GM21576 (cell line): ENCODE measurements at regions not wholly inside any gene's neighbourhood (a gene's known extent, or its start where the extent isn't known, plus 50 kb on each side); places are given as distances from the start of the nearest gene placed in this dataset.

Experiments used
- ATAC-seq: cut with Tn5 transposase; IDR thresholded peaks from one replicate; pipeline ENCODE4 v1.9.1; 2021; ENCODE audit warnings: mild to moderate bottlenecking, moderate library complexity; ENCODE audit not compliant: unreplicated experiment

DNA sequence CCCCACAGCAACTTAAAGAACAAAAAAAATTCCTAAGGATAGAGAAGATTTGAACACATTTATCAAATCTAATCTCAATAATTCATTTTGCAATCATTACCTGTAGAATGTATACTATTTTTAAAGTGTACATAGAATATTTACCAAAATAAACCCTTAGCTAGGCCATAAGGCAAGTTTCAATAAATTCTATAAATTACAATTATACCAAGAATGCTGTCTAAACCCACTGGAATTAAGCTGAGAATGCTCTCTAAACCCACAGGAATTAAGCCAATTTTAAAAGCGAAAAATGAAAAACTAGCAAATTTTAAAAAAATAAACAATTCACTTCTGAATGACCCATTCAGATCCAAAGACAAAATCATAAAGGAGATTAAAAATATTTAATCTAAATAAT, 540.4 kb upstream of the NBEA start:
- ATAC-seq = no peak

DNA sequence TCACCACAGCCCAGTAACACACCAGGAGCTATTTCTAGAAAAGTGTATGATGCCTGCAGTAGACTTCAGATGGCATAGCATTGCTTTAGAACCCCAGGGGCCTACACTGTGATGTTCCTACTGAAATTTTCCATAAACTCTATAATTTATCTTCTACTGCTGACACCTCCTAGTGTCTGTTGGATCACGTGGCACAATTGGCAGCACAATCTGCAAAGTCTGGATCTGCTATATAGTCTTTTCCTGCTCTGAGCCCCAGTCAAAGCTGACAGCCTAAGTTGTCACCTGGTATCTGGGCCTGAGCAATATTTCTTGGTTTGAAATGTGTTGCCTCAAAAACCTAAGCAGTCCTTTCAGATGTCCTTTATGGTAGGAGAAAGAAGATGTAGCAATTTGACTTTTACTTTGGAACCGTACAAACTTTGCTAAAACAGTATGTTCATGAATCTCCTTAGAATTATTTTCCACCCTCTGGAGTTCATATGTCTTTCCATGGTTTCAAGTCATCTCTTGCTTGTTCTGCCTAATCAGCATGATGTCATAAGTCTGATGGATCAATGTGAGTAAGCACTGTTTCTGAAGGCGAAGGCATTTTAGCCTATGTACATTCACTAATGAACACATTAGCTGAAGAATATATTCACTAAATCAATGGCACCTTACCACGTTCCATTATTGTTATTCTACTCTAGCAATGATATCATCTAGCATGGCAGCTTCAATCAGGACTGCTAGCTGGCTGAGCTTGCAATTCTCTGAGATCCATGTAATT, 536.5 kb upstream of the NBEA start:
- ATAC-seq = no peak

DNA sequence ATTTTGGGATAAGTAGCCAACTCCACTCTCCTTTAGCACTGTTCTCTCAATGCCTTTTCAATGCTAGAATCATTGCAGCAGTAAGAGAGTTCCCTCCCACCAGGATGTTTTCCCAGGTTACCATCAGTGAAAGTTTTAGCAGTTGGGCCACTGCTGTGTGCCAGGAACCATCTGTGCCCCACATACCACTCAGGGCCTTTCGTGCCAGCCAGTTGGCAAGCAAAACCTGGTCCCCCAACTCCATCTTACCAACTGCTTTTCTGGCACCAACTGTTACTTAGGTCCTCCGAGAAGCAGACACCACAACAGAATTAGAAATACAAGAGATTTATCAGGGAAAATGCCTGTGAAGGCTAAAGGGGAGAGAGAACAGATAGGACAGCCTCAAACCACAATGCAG, 533.4 kb upstream of the NBEA start:
- ATAC-seq = no peak

DNA sequence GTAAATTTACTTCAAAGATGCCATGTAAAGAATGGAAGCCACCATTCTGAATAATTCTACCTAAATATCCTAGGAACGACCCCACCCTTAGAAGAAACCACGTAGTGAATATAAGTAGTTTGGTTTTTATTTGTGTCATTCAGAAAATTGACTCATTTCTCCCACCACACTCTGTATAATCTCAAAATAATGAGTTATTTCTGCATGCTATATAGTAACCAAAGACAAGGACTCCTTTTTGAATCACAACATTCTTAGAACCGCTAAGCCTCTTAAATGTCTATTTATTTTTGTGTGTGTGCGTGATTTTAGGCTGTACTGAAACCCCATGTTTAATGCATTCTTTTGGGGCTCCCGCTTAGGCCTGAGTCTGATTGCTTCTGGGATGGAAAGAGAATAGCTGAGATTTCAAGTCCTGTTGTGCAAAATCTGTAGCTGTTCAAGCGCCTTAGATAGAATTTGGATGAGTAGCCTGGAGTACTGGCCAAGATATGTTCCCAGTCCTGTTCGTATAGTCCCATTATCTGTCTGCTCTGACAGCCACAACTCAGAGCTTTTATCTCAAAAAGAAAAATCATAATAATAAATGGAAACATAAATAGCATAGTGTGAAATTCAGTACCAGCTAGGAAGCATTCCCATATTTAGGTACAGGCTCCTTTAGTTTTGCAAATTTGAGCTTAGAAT, 532.4 kb upstream of the NBEA start:
- ATAC-seq = no peak

DNA sequence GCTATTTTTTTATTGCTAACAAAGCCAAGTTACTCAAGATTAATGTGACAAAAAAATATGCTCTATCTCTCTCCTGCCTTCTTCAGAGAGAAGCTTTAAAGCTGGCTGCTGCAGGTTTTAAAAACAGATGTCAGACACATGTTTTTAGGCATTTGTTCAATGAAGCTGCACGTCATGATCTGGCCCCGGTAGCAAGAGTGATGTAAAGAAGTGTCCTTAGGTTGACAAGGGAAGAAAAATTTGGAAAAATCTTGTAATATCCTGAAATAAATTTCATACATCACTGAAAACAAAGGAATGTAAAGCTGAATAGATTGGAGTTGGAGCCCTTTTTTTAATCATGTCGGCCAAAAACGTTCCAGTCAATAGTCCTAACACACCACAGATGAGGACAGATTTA, 531.4 kb upstream of the NBEA start:
- no peak for ATAC-seq

DNA sequence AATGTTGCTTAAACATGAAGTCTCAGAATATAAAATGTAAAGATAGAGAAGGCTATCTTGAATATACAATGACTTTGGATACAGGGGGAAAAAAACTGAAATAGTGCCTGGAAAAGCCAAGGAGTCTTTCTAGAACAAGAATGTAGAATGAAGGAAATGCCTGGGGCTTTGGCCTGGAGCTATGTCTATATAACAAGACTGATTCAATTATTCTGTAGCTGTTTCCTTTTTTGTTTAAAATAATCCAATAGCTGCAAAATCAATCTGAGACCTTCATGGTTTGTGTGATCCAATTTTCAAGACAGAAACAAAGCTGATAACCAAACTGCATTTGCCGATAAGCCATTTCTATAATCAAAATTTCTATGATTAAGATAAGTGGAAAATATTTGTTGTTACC, 530.9 kb upstream of the NBEA start:
- ATAC-seq = no peak

DNA sequence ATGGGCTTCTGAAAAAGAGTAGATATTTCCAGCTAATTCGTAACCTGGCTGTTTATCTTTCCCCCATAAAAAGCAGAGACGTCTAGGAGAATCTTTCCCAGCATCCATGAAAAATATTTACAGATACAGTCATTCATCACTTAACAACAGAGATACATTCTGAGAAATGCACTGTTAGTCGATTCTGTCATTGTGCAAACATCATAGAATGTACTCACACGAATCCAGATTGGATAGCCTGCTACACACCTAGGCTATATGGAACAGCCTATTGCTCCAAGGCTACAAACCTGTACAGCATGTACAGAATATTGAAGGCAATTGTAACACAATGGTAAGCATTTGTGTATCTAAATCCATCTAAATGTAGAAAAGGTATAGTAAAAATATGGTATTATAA, 530.2 kb upstream of the NBEA start:
- ATAC-seq = no peak

DNA sequence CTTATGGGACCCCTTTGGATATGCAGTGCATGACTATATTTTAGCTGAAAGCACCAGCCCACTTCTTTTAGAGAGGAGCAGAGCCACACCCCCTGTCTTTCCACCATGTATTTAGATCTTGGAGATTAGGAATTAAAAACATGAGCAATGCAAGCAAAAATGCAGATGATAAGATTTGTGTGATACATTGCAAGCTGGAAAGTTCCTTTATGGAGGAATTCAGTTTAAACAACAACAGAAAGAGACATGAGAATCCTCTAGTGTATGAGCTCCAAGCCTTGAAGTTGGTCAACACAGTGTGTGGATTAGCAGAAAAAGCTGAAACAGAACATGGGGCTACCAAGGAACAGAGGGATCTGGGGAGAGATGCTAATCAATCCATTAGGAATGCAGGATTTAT, 529.8 kb upstream of the NBEA start:
- no peak for ATAC-seq

DNA sequence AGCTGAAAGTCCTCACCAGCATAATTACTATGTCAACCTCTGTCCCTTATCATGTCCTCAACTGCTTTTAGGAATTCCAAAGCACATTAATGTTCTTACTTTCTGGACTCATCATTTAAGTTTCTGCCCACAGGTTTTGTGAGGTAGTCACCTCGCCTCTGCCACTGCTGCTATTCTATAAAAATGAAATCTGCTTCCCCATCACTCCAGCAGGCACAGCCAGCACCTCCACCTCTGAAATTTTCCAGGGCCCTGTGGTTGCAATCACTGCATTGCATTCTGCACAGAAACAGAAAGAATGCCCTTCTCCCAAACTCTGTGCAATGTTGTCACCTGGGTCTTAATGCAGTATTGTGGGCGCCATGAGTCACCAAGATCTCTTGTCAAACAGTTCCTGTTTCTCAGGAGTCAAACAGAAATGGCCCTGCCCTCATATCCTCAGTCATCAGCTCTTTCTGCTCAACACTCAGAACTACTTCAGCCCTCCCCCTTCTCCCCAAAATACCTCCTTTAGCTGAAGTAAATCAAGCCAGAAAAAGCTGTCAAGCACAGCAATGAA, 529.2 kb upstream of the NBEA start:
- no peak for ATAC-seq

DNA sequence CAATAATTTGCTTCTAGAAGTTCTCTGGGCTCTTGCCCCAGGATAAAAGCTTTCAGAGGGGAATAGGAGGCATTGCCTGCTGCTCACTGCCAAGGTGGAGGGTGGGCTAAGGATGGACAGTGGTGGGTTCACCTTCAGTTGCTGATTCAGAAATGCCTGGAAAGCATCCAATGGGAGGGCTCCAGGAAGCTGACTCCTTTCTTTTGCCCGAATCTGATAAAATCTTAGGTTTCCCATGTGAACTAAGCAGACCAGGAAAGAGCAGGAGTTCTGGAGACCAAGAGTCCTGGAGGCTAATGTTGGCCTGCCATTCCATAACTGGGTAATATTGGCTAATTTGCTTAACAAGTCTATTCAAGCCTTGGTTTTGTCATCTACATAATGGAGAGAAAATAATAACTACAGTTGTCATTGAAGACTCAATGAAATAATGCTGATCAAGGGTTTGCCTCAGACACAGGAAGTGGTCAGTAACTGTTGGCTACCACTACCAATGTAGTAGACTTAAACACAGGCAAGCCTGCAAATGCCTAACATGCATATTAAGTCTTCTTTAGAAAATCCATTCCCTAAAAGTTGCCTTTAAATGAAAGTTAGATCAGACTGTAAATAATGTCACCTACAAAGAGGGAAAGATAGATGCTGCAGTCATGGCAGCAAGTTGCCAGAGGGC, 528.4 kb upstream of the NBEA start:
- no peak for ATAC-seq

DNA sequence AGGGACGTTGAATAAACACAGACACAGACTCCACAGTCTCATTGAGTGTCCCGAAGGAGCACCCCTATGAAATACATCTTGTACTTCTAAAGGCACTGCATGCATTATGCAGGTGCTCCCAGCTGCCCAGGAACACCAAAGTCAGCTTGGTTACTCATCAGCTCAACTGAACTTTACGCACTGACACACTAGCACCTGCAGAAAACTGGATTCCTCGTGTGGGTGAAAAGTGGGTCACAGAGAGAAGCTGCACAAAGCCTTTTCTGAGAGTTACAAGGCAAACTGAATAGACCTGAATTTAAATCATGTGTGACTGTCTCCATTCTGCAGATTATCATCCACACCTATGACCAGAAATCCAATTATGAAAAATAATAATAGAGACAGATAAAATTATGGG, 527.5 kb upstream of the NBEA start:
- no peak for ATAC-seq

DNA sequence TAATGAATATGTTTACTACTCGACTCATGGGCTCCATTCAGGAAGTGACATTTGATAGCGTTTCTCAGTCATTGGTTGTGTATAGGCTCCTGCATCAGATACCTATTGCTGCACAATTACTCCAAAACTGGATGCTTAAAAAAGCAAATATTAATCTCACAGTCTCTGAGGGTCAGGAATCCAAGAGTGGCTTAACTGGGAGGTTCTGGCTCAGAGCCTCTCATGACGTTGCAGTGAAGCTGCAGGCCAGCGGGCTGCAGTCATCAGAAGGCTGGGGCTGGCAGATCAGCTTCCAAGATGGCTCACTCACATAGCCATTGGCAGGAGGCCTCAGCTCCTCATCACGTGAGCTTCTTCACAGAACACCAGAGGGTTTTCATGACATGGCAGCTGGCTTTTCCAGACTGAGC, 525.1 kb upstream of the NBEA start:
- no peak for ATAC-seq

DNA sequence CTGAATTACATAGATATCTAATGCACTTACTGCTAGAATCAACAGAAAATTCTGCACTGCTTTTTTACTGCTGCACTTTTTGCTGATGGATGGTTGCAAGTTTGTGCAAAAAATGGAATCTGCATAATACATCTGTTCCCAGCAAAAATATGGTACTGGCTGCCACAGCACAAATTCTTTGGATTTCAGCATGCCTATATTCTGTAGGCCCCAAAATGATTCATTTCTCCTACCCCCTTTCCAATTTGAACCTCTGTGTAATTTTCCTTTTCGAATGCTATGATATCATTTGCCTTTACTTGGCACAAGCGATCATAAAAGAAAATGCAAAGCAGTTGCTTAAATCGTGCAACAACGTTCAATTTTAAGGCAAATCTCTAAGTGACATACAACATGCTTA, 524.2 kb upstream of the NBEA start:
- ATAC-seq = no peak

DNA sequence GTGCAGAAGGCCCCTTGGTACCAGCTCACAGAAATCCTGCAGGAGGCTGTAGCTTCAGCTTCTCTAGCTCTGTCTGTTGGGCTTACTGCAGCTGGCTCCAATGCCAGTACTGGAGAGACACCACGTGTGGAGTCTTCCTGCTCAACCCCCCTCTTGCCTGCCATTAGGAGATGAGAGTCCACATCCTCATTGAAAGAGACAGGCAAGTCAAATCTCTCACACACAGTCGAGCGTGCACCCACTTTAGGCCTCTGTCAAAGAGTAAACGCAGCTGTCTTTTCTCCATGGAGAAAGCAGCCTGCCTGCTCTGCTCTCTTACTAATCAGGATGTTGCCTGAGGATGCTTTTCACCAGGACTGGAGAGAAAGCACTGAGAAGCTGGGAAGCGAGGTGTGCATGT, 523.0 kb upstream of the NBEA start:
- no peak for ATAC-seq

DNA sequence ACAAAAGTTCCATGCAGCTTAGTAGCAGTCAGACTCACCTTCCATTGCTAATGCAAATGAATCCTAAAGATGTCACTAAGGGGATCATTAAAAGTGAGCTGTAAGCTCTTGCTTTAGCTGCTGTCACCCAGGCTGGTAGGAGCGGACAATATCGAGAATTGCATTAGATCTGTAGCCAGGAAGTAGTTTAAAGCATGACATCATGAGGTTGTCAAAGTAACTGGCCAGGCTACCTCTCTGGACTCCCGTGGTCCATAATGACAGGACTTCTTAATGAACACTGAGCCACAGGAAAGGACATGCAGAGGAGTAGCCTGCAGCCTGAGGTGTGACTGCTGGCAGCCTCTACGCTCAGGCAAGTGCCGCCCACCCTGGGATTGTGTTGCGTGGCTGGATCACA, 522.3 kb upstream of the NBEA start:
- no peak for ATAC-seq

DNA sequence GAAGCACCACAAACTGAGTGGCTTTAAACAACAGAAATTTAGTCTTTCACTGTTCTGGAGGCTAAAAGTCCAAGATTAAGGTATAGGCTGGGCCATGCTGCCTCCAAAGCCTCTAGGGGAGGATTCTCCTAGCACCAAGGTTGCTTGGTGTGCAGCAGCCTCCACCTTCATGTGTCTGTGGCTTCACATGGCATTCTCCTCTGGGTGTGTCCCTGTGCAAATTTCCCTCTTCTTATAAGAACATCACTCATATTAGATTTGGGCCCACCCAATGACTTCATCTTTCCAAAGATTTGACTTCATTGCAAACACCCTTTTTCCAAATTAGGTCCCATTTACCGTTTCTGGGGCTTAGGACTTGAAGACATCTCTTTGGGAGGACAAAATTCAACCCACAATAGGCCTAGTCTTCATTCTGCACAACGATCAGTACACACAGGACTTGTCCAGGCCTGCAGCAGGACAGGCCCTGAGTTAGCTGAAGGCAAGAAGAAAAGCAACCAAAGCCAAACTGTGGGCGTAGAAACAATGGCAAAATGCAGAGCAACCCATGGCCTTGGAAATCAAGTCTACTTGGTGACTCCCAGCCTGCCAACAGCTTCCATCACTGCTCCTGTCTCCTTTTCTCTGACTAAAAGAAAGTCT, 521.2 kb upstream of the NBEA start:
- ATAC-seq = no peak

DNA sequence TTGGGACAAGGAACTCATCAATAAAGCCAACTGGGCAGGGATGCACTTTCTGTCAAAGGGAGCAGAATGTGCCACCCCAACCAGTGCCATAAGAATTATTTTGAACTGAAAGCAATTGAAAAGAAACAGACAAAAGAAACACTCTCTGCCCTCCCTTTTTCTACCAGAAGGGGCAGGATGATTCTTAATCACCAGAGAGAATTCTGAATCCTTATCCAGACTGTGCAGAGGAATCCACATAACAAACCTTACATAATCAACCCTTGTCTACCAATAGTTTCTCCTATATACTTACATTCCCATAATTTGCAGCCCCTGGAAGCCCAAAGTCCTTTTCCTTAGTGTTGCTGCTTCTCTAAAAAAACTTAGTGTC, 520.7 kb upstream of the NBEA start:
- ATAC-seq = no peak

DNA sequence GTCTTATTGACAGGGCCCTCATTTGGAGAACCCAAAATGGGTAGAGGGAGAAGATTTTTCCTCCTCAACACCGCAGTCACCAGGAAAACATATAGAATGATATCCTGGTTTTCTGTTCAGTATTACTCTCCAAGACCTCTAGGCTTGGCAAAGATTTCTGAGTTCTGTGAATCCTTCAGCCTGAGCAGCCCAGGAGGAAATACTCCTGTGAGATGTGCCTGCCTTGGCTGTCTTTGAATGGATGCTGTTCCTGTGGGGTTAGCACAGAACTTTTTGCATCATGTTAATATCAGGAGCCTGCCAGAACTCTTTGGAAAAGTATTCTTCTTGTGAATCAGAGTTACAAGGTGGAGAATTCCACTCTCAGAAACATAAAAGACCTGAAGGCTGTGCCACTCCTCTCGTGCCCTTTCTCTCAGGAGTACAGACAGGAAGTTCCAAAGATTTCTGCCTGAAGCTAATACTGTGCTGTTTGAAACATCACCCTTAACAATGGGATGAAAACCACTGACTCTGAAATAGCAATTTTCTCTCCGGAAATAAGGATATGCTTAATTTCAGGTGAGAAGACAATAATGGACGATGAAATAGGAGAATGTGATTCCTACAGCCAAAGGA, 520.1 kb upstream of the NBEA start:
- ATAC-seq = no peak

DNA sequence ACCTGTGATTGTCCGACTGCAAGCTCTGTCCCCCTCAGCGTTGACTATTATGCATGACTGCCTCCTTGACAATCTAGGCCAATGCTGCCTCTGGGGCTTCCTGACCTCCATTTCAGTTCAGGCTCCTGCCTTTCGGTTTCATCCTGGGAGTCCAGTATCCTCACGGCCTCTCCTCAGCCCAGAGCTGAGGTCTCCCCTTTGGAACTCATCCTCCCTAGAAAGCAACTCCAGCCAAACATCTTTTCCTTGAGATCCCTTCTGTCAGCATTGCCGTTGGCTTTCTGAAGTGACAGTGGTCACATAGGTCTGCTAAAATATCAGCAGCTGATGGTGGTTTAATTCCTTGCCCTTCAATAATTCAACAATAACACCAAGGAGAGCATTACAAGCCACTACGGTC, 519.1 kb upstream of the NBEA start:
- ATAC-seq = no peak

DNA sequence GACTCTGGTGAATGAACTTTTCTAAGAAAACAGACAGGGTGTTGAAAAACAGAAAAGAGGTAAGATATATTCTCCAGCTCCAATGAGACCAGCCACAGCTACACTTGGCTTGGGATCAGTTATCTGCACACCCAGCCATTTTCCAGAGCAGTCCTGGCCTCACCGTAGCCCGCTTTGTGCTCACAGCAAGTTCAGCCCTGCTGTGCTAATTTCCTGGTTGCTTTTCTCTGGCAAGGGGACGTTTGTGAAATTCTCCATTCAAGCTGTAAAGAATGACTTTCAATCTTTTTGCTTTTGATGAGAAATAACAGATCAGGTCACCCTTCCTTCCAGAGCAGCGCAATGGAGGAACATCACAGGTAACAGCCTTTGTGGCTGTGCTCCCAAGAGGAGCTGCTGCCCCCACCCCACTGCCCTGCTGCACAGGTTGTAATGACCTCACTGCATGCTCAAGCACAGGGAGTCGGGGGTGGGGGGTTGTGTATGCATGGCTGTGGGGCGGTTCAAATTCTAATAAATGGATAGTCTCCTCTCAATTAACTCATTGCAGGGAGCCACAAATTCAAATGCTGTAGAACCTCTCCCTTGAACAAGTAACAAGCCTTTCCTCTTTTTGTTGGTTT, 516.6 kb upstream of the NBEA start:
- ATAC-seq = no peak

DNA sequence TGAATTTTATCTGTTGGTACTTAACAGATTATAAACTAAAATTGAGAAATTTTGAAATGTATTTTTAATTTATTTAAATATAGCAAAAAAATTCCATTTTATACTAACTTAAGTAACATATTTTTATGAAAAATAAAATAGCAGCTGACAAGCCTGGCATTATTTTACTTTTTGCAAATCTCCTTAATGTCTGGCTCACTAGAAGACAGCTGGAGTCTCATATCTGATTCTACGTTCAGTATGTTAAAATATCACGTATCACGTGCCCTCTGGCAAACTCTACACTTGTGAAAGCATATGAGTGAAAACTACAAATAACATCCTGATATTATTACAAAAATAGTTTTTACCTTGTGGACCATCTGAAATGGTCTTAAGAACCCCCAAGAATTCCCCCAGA, 513.2 kb upstream of the NBEA start:
- no peak for ATAC-seq
